Uterus (tissue), 3 donors: ENCODE measurements at regions not wholly inside any gene's neighbourhood (a gene's known extent, or its start where the extent isn't known, plus 50 kb on each side); places are given as distances from the start of the nearest gene placed in this dataset.

Experiments
- DNase-seq, 2 donors: peaks; one replicate each; pipeline ENCODE4 v3.0.0-alpha.2; 2019 to 2020
- H3K27ac ChIP-seq, 2 donors: fragments of 200-600 bp; sonication (generic); 1 replicate in 1 of 2; 2 replicates in 1 of 2; pipeline ENCODE4 v1.5.1; 2016 to 2018
- H3K27me3 ChIP-seq, 2 donors: fragments of 200-600 bp; sonication (generic); one replicate each; pipeline ENCODE4 v1.5.1; 2018 to 2019; ENCODE audit warnings: control low read depth in 1 of 2
- H3K36me3 ChIP-seq, 2 donors: fragments of 200-600 bp; sonication (generic); one replicate each; pipeline ENCODE4 v1.5.1; 2019; ENCODE audit warnings: control low read depth in 1 of 2
- H3K4me1 ChIP-seq, 2 donors: fragments of 200-600 bp; sonication (generic); one replicate each; pipeline ENCODE4 v1.5.1; 2018 to 2019; ENCODE audit warnings: control low read depth in 1 of 2
- H3K4me3 ChIP-seq, 2 donors: fragments of 200-600 bp; sonication (generic); 1 replicate in 1 of 2; 2 replicates in 1 of 2; pipeline ENCODE4 v1.5.1; 2018 to 2019; ENCODE audit warnings: mild to moderate bottlenecking in 1 of 2
- H3K9me3 ChIP-seq, 2 donors: fragments of 200-600 bp; sonication (generic); one replicate each; pipeline ENCODE4 v1.5.1; 2019; ENCODE audit warnings: control low read depth in 1 of 2
- CTCF ChIP-seq, 4 experiments: fragments of 200-600 bp in 2 of 4; fragments of 450-650 bp in 2 of 4; sonication (generic) in 2 of 4; IDR thresholded peaks; one replicate each; pipeline ENCODE4 v1.5.1; 2016 to 2019; ENCODE audit warnings: antibody characterized with exemption in 4 of 4, mild to moderate bottlenecking in 2 of 4, moderate library complexity in 1 of 4
- POLR2A ChIP-seq, 2 donors: fragments of 450-650 bp; IDR thresholded peaks; one replicate each; pipeline ENCODE4 v1.6.1; 2016; ENCODE audit warnings: antibody characterized with exemption in 2 of 2, mild to moderate bottlenecking in 1 of 2, moderate library complexity in 1 of 2
- intact Hi-C: fragments of 100-400 bp; cut with DNase I; formaldehyde crosslinking; loops from one replicate; pipeline ENCODE4 v1.15.1; 2023; ENCODE audit warnings: low total_unique reads
- donor health status: DM: yes; HTN: yes; CAD: no.

GRCh38 chr3:159800434-159801155 is 188.0 kb upstream of the IL12A start:
- Histone ChIP-seq H3K36me3 (no peaks in the 10 kb centered on the region), H3K27ac (peak overlapping the region; percentile 62 to 66), H3K4me1 (peaks cover 2 to 16% of the 10 kb centered on the region in 2 donors), H3K9me3 (no peaks in the 10 kb centered on the region), H3K27me3 (no peaks in the 10 kb centered on the region), H3K4me3 (no peak overlapping the region)
- DNase-seq: no peak
- no peak for TF ChIP-seq CTCF (IDR thresholded peaks at IDR 0.05)
- no peak for TF ChIP-seq POLR2A (IDR thresholded peaks at IDR 0.05)
- intact Hi-C loops: loop anchor here (5.0 kb wide), 1 partner anchor 188 kb away; no protein-coding TSS in a partner anchor

- TF ChIP-seq CTCF (IDR thresholded peaks at IDR 0.05) (no peak), POLR2A (IDR thresholded peaks at IDR 0.05) (no peak)
- H3K4me1 ChIP-seq: peaks cover 0 to 6% of the 10 kb centered on the region in 2 donors
- no peak for DNase-seq
- H3K27ac ChIP-seq: no peak overlapping the region
- intact Hi-C loops: loop anchor here (5.0 kb wide), 1 partner anchor 191 kb away; no protein-coding TSS in a partner anchor
- no peak overlapping the region for H3K4me3 ChIP-seq
- H3K9me3 ChIP-seq: no peaks in the 10 kb centered on the region
- H3K36me3 ChIP-seq: no peaks in the 10 kb centered on the region
- H3K27me3 ChIP-seq: no peaks in the 10 kb centered on the region
Measured at GRCh38 chr3:159802864-159803263, 185.8 kb upstream of the IL12A start.

GRCh38 chr3:159803459-159803858 is 185.2 kb upstream of the IL12A start:
- Histone ChIP-seq H3K4me1 (peaks cover 0 to 6% of the 10 kb centered on the region in 2 donors), H3K4me3 (no peak overlapping the region), H3K36me3 (no peaks in the 10 kb centered on the region), H3K27me3 (no peaks in the 10 kb centered on the region), H3K9me3 (no peaks in the 10 kb centered on the region), H3K27ac (no peak overlapping the region)
- intact Hi-C loops: loop anchor here (5.0 kb wide), 1 partner anchor 191 kb away; no protein-coding TSS in a partner anchor
- no peak for DNase-seq
- no peak for TF ChIP-seq POLR2A (IDR thresholded peaks at IDR 0.05)
- TF ChIP-seq CTCF (IDR thresholded peaks at IDR 0.05): no peak

GRCh38 chr3:159804726-159805410 is 183.8 kb upstream of the IL12A start:
- DNase-seq: peak; percentile 64 to 79
- Histone ChIP-seq H3K36me3 (no peaks in the 10 kb centered on the region), H3K27me3 (no peaks in the 10 kb centered on the region), H3K9me3 (no peaks in the 10 kb centered on the region), H3K4me1 (peaks cover 0 to 6% of the 10 kb centered on the region in 2 donors), H3K4me3 (no peak overlapping the region), H3K27ac (peak overlapping the region; percentile 48 to 70)
- intact Hi-C loops: loop anchor here (5.0 kb wide), 1 partner anchor 193 kb away; no protein-coding TSS in a partner anchor
- no peak for TF ChIP-seq POLR2A (IDR thresholded peaks at IDR 0.05)
- TF ChIP-seq CTCF (IDR thresholded peaks at IDR 0.05): peak; percentile 80 to 87 (median 85)

GRCh38 chr3:159805411-159805772 is 183.2 kb upstream of the IL12A start:
- Histone ChIP-seq H3K36me3 (no peaks in the 10 kb centered on the region), H3K4me1 (peaks cover 0 to 6% of the 10 kb centered on the region in 2 donors), H3K27me3 (no peaks in the 10 kb centered on the region), H3K4me3 (no peak overlapping the region), H3K9me3 (no peaks in the 10 kb centered on the region), H3K27ac (peak overlapping the region in 1 of 2 donors; percentile 70)
- TF ChIP-seq POLR2A (IDR thresholded peaks at IDR 0.05): no peak
- TF ChIP-seq CTCF (IDR thresholded peaks at IDR 0.05): no peak
- intact Hi-C loops: no loop called here
- DNase-seq: no peak
